ENCODE measurements at regions not wholly inside any gene's neighbourhood (a gene's known extent, or its start where the extent isn't known, plus 50 kb on each side); places are given as distances from the start of the nearest gene placed in this dataset.
"Not testable (repeated sequence)": the region's sequence is repeated elsewhere in the genome, so short reads cannot be mapped to it uniquely, and the experiment has no call there.

- Mint-ChIP-seq H3K4me1 (ENCODE audit: low read depth) (no peaks in the 10 kb centered on the region), H3K27me3 (no peaks in the 10 kb centered on the region), H3K27ac (no peak overlapping the region), H3K4me3 (no peak overlapping the region), H3K36me3 (ENCODE audit: low read depth) (no peaks in the 10 kb centered on the region), H3K9me3 (peaks cover 17% of the 10 kb centered on the region)
- CTCF ChIA-PET = no interaction called here
- intact Hi-C loops (cut with micrococcal nuclease) = no loop called here
- TF ChIP-seq, protein P1, sequence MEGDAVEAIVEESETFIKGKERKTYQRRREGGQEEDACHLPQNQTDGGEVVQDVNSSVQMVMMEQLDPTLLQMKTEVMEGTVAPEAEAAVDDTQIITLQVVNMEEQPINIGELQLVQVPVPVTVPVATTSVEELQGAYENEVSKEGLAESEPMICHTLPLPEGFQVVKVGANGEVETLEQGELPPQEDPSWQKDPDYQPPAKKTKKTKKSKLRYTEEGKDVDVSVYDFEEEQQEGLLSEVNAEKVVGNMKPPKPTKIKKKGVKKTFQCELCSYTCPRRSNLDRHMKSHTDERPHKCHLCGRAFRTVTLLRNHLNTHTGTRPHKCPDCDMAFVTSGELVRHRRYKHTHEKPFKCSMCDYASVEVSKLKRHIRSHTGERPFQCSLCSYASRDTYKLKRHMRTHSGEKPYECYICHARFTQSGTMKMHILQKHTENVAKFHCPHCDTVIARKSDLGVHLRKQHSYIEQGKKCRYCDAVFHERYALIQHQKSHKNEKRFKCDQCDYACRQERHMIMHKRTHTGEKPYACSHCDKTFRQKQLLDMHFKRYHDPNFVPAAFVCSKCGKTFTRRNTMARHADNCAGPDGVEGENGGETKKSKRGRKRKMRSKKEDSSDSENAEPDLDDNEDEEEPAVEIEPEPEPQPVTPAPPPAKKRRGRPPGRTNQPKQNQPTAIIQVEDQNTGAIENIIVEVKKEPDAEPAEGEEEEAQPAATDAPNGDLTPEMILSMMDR (IDR thresholded peaks at IDR 0.05) = no peak
- DNase-seq (no peak), ATAC-seq (no peak)
- POLR2A ChIA-PET = no interaction called here
Observed at GRCh38 chr17:53765609-53766008, 57.1 kb upstream of the KIF2B start.

- H3K4me3 Mint-ChIP-seq = no peak overlapping the region
- H3K36me3 Mint-ChIP-seq (ENCODE audit: low read depth) = no peaks in the 10 kb centered on the region
- ATAC-seq (no peak), DNase-seq (no peak)
- no peak overlapping the region for H3K27ac Mint-ChIP-seq
- peaks cover 18% of the 10 kb centered on the region for H3K9me3 Mint-ChIP-seq
- intact Hi-C loops (cut with micrococcal nuclease) = no loop called here
- no peaks in the 10 kb centered on the region for H3K27me3 Mint-ChIP-seq
- no peaks in the 10 kb centered on the region for H3K4me1 Mint-ChIP-seq (ENCODE audit: low read depth)
- POLR2A ChIA-PET = no interaction called here
- CTCF ChIA-PET = no interaction called here
- TF ChIP-seq, protein P1 (IDR thresholded peaks at IDR 0.05) = no peak
Observed at GRCh38 chr17:53765129-53765528, 57.6 kb upstream of the KIF2B start.

GRCh38 chr17:53757559-53757958 is 65.2 kb upstream of the KIF2B start:
- Mint-ChIP-seq H3K9me3 (peaks cover 5% of the 10 kb centered on the region), H3K4me3 (no peak overlapping the region), H3K27me3 (no peaks in the 10 kb centered on the region), H3K27ac (no peak overlapping the region), H3K4me1 (ENCODE audit: low read depth) (no peaks in the 10 kb centered on the region), H3K36me3 (ENCODE audit: low read depth) (no peaks in the 10 kb centered on the region)
- DNase-seq = no peak
- CTCF ChIA-PET = no interaction called here
- TF ChIP-seq, protein P1 (IDR thresholded peaks at IDR 0.05) = no peak
- ATAC-seq = no peak
- POLR2A ChIA-PET = no interaction called here
- intact Hi-C loops (cut with micrococcal nuclease) = no loop called here

DNA sequence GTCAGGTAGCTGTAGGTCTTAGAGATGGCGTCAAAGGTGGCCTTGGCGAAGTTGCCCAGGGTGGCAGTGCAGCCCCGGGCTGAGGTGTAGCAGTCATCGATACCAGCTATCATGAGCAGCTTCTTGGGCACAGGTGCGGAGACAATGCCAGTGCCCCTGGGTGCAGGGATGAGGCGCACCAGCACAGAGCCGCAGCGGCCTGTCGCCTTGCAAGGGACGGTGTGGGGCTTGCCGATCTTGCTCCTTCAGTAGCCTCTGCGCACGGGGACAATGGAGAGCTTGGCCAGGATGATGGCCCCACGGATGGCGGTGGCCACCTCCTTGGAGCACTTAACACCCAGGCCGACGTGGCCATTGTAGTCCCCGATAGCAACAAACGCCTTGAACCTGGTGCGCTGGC is 65.6 kb upstream of the KIF2B start:
- H3K36me3 Mint-ChIP-seq (ENCODE audit: low read depth); DNase-seq; H3K4me3 Mint-ChIP-seq; ATAC-seq; H3K9me3 Mint-ChIP-seq; POLR2A ChIA-PET; H3K27me3 Mint-ChIP-seq; CTCF ChIA-PET; H3K27ac Mint-ChIP-seq; H3K4me1 Mint-ChIP-seq (ENCODE audit: low read depth); intact Hi-C loops (cut with micrococcal nuclease): not testable (repeated sequence)

DNA sequence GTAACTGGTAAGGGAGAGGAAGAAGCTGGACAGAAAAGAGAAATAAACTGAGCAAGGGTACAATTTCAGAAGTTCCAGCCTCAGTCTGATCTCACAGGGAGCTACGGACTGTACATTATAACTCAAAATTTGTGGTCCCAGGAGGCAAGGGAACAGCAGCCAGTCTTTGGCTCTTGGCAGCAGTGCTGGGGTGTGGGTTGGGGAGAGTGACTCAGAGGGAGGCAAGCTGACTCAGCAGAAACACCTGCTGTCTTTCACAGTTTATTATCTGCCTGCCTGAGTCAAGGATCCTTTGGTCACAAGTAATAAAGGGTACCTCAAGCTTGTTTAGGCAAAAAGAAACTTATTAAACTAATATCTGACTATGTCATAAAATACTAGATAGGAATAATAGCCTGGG is 73.5 kb upstream of the KIF2B start:
- no peak for DNase-seq
- Mint-ChIP-seq H3K4me1 (ENCODE audit: low read depth) (no peaks in the 10 kb centered on the region), H3K27ac (no peak overlapping the region), H3K27me3 (no peaks in the 10 kb centered on the region), H3K4me3 (no peak overlapping the region), H3K9me3 (peaks cover 12% of the 10 kb centered on the region), H3K36me3 (ENCODE audit: low read depth) (no peaks in the 10 kb centered on the region)
- no peak for ATAC-seq
- intact Hi-C loops (cut with micrococcal nuclease) = no loop called here
- ChIA-PET CTCF (no interaction called here), POLR2A (no interaction called here)
- TF ChIP-seq, protein P1 (IDR thresholded peaks at IDR 0.05) = no peak

- ATAC-seq; H3K4me1 Mint-ChIP-seq (ENCODE audit: low read depth); CTCF ChIA-PET; H3K4me3 Mint-ChIP-seq; H3K36me3 Mint-ChIP-seq (ENCODE audit: low read depth); H3K27me3 Mint-ChIP-seq; intact Hi-C loops (cut with micrococcal nuclease); DNase-seq; H3K27ac Mint-ChIP-seq; POLR2A ChIA-PET: not testable (repeated sequence)
- peaks cover 12% of the 10 kb centered on the region for H3K9me3 Mint-ChIP-seq
Observed at GRCh38 chr17:53748159-53748820, 74.4 kb upstream of the KIF2B start.

Measured in activated CD8-positive, alpha-beta T cell treated with anti-CD3 and anti-CD28 coated beads for 36 hours (primary cell).